ENCODE measurements at regions not wholly inside any gene's neighbourhood (a gene's known extent, or its start where the extent isn't known, plus 50 kb on each side); places are given as distances from the start of the nearest gene placed in this dataset.

DNA sequence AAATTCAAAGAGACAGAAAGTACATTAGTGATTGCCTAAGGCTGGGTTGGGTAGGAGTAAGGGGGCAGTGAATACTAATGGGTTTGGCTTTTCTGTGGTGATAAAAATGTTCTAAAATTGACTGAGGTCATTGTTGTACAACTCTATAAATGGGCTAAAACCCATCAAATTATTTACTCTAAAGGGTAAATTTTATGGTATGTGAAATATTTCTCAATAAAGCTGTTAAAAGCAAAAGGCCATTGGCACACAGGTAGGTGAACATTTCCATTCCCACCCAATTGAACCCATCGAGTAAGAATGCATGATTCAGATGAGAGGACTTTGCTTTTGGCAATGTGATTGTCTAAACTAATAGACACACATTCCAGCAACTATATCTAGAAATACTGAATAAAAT lies 579.4 kb downstream of the GATA3 start:
- Histone ChIP-seq H3K9ac (ENCODE audit: low read depth, low read length) (no peak overlapping the region), H3K4me2 (ENCODE audit: low read depth, low read length) (no peak overlapping the region), H2BK15ac (ENCODE audit: low read depth, low read length) (no peak overlapping the region), H3K18ac (ENCODE audit: low read depth, low read length) (no peak overlapping the region), H3K27me3 (ENCODE audit: control insufficient read depth, insufficient read depth, low read length) (no peaks in the 10 kb centered on the region), H4K20me1 (ENCODE audit: insufficient read depth, low read length) (no peaks in the 10 kb centered on the region), H4K91ac (ENCODE audit: insufficient read depth, low read depth, low read length) (no peak overlapping the region), H2BK120ac (ENCODE audit: low read depth, low read length) (no peak overlapping the region), H4K8ac (ENCODE audit: low read depth in 2 of 2, low read length in 2 of 2) (no peak overlapping the region), H2AK9ac (replicated peaks; ENCODE audit: low read depth, low read length, poor library complexity) (no peak overlapping the region), H3K36me3 (ENCODE audit: control insufficient read depth, insufficient read depth, low read length) (no peaks in the 10 kb centered on the region), H2BK20ac (ENCODE audit: low read depth, low read length) (no peak overlapping the region), H3K9me3 (ENCODE audit: control insufficient read depth, insufficient read depth, low read length) (peaks cover 8% of the 10 kb centered on the region), H3K4me1 (ENCODE audit: control insufficient read depth, insufficient read depth, low read length) (no peaks in the 10 kb centered on the region), H2BK5ac (ENCODE audit: low read depth, low read length, poor library complexity, severe bottlenecking) (no peak overlapping the region), H2AK5ac (ENCODE audit: low read depth, low read length) (no peak overlapping the region), H3K56ac (ENCODE audit: extremely low read depth, insufficient read depth, low read length) (no peak overlapping the region), H3K14ac (replicated peaks; ENCODE audit: low read depth, low read length) (no peak overlapping the region), H3K27ac (ENCODE audit: insufficient read depth, low read length) (no peak overlapping the region), H3K23ac (ENCODE audit: low read depth, low read length) (no peak overlapping the region), H2AFZ (replicated peaks; ENCODE audit: low read length, poor library complexity) (no peak overlapping the region), H3K4me3 (ENCODE audit: insufficient read depth, low read depth, low read length) (no peak overlapping the region), H3K4ac (ENCODE audit: low read depth, low read length) (no peak overlapping the region), H4K5ac (ENCODE audit: low read depth, low read length) (no peak overlapping the region), H3K9me1 (ENCODE audit: insufficient read depth, low read length) (no peaks in the 10 kb centered on the region), H3K79me1 (ENCODE audit: low read depth in 1 of 2, low read length in 2 of 2) (no peaks in the 10 kb centered on the region)
- intact Hi-C loops (cut with micrococcal nuclease) (no loop called here), in situ Hi-C loops (cut with MboI; ENCODE audit: low sequenced_read_pairs) (no loop called here), dilution Hi-C loops (cut with HindIII; ENCODE audit: low sequenced_read_pairs, unreplicated experiment) (no loop called here)
- no peak for TF ChIP-seq MAZ (IDR thresholded peaks at IDR 0.05; ENCODE audit: borderline replicate concordance, low read depth, low read length)
- no peak for TF ChIP-seq CEBPB (IDR thresholded peaks at IDR 0.05; ENCODE audit: low read depth, low read length)
- TF ChIP-seq, protein P1, sequence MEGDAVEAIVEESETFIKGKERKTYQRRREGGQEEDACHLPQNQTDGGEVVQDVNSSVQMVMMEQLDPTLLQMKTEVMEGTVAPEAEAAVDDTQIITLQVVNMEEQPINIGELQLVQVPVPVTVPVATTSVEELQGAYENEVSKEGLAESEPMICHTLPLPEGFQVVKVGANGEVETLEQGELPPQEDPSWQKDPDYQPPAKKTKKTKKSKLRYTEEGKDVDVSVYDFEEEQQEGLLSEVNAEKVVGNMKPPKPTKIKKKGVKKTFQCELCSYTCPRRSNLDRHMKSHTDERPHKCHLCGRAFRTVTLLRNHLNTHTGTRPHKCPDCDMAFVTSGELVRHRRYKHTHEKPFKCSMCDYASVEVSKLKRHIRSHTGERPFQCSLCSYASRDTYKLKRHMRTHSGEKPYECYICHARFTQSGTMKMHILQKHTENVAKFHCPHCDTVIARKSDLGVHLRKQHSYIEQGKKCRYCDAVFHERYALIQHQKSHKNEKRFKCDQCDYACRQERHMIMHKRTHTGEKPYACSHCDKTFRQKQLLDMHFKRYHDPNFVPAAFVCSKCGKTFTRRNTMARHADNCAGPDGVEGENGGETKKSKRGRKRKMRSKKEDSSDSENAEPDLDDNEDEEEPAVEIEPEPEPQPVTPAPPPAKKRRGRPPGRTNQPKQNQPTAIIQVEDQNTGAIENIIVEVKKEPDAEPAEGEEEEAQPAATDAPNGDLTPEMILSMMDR (conservative IDR thresholded peaks at IDR 0.05; ENCODE audit: low read depth, low read length), result no peak
- TF ChIP-seq, protein P2, sequence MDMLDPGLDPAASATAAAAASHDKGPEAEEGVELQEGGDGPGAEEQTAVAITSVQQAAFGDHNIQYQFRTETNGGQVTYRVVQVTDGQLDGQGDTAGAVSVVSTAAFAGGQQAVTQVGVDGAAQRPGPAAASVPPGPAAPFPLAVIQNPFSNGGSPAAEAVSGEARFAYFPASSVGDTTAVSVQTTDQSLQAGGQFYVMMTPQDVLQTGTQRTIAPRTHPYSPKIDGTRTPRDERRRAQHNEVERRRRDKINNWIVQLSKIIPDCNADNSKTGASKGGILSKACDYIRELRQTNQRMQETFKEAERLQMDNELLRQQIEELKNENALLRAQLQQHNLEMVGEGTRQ (IDR thresholded peaks at IDR 0.05; ENCODE audit: low read depth, low read length), result no peak
- TF ChIP-seq MAFK (IDR thresholded peaks at IDR 0.05; ENCODE audit: low read depth, low read length), result no peak
- TF ChIP-seq NFE2L2 (IDR thresholded peaks at IDR 0.05; ENCODE audit: low read depth, low read length), result no peak
- TF ChIP-seq FOS (IDR thresholded peaks at IDR 0.05; ENCODE audit: low read depth, low read length), result no peak
- no peak for TF ChIP-seq SMC3 (IDR thresholded peaks at IDR 0.05; ENCODE audit: low read depth, low read length)
- TF ChIP-seq MXI1 (IDR thresholded peaks at IDR 0.05; ENCODE audit: borderline replicate concordance, low read depth, low read length), result no peak
- TF ChIP-seq CHD1 (IDR thresholded peaks at IDR 0.05; ENCODE audit: low read depth, low read length), result no peak
- WGBS, 2 experiments (ENCODE audit: extremely low coverage in 2 of 2, insufficient read length in 1 of 2), result no CpG with 5 or more reads among the region's 1 CpG
- BruUV-seq (replicated peaks), result no TSS peak
- no peak for DNase-seq
- ChIA-PET POLR2A (ENCODE audit: unreplicated experiment) (no interaction called here), CTCF (no interaction called here)
- no peak for ATAC-seq (ENCODE audit: low read depth)

Data from IMR-90 (cell line).